HepG2 (cell line): ENCODE measurements at regions not wholly inside any gene's neighbourhood (a gene's known extent, or its start where the extent isn't known, plus 50 kb on each side); places are given as distances from the start of the nearest gene placed in this dataset.

Source experiments
- BRCA1 ChIP-seq: sonication (generic); formaldehyde crosslinking; IDR thresholded peaks from 2 replicates; pipeline ENCODE4 v1.4.0; 2020; ENCODE audit warnings: missing genetic modification reagents
- CBFB ChIP-seq: sonication (generic); formaldehyde crosslinking; IDR thresholded peaks from 2 replicates; pipeline ENCODE4 v1.4.0; 2020; ENCODE audit warnings: missing genetic modification reagents
- MIER3 ChIP-seq: IDR thresholded peaks from 2 replicates; pipeline ENCODE4 v1.6.1; 2016; ENCODE audit warnings: missing compliant biosample characterization, borderline replicate concordance
- MYC ChIP-seq: sonication (generic); formaldehyde crosslinking; IDR thresholded peaks from 2 replicates; pipeline ENCODE4 v1.9.0; 2021; ENCODE audit warnings: missing genetic modification reagents, borderline replicate concordance
- NFKB2 ChIP-seq: sonication (generic); formaldehyde crosslinking; IDR thresholded peaks from 2 replicates; pipeline ENCODE4 v1.4.0; 2020; ENCODE audit warnings: missing genetic modification reagents, borderline replicate concordance
- SATB2 ChIP-seq: sonication (generic); formaldehyde crosslinking; IDR thresholded peaks from 2 replicates; pipeline ENCODE4 v1.5.0; 2020; ENCODE audit warnings: missing genetic modification reagents
- ZNF510 ChIP-seq: sonication (generic); formaldehyde crosslinking; IDR thresholded peaks from 2 replicates; pipeline ENCODE4 v1.4.0; 2020; ENCODE audit warnings: low read depth, mild to moderate bottlenecking, missing genetic modification reagents
- ZNF546 ChIP-seq: sonication (generic); formaldehyde crosslinking; conservative IDR thresholded peaks from 2 replicates; pipeline ENCODE4 v1.8.1; 2023; ENCODE audit warnings: mild to moderate bottlenecking, missing genetic modification reagents
- TF ChIP-seq, protein P1 (sequence below): sonication (generic); formaldehyde crosslinking; IDR thresholded peaks from 2 replicates; pipeline ENCODE4 v1.8.0; 2022; ENCODE audit warnings: missing genetic modification reagents, low read depth, mild to moderate bottlenecking, borderline replicate concordance
- TF ChIP-seq, protein P2 (sequence below): sonication (generic); formaldehyde crosslinking; IDR thresholded peaks from 2 replicates; pipeline ENCODE4 v1.5.1; 2020; ENCODE audit warnings: missing genetic modification reagents, mild to moderate bottlenecking, borderline replicate concordance
- TF ChIP-seq, protein P3 (sequence below): sonication (generic); formaldehyde crosslinking; IDR thresholded peaks from 2 replicates; pipeline ENCODE4 v1.4.0; 2020; ENCODE audit warnings: missing genetic modification reagents
- TF ChIP-seq, protein P4 (sequence below): sonication (generic); formaldehyde crosslinking; IDR thresholded peaks from 2 replicates; pipeline ENCODE4 v1.4.0; 2020; ENCODE audit warnings: missing genetic modification reagents, borderline replicate concordance
- TF ChIP-seq, protein P5 (sequence below): sonication (generic); formaldehyde crosslinking; IDR thresholded peaks from 2 replicates; pipeline ENCODE4 v1.4.0; 2020; ENCODE audit warnings: mild to moderate bottlenecking, missing genetic modification reagents
- TF ChIP-seq, protein P6 (sequence below): sonication (generic); formaldehyde crosslinking; IDR thresholded peaks from 2 replicates; pipeline ENCODE4 v1.4.0; 2020; ENCODE audit warnings: missing genetic modification reagents
- TF ChIP-seq, protein P7 (sequence below): sonication (generic); formaldehyde crosslinking; IDR thresholded peaks from 2 replicates; pipeline ENCODE4 v1.8.1; 2022; ENCODE audit warnings: mild to moderate bottlenecking, missing genetic modification reagents

DNA sequence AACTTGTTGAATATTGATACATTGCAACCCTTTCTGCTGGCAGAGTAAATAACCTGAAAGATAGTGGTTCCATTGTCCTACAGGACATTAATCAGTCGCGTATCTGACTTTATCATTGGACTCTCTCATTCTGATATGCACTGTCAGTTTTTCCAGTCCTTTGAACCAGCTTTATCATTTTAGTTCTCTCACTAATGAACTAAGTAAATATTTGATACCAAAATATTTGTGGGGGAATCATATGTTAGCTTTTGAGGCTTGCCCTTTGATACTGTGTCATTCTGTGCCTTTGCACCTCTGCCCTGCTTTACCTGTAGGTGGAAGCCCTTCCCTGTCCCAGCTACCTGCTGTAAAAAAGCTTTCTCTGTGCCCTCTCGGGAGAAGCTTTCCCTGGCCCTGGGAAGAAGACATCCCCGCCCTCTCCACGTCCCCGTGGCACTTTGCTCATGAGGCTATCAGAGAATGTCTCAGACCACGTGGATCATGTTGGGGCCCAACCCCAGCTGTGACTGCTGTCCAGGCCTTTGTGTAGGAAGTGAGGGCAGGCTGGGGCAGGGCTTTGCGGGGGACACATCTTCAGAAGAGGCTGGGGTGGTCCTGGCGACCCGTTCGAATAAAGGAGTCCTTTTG is 117.8 kb upstream of the NXT1 start (continued):
- TF ChIP-seq, protein P1, sequence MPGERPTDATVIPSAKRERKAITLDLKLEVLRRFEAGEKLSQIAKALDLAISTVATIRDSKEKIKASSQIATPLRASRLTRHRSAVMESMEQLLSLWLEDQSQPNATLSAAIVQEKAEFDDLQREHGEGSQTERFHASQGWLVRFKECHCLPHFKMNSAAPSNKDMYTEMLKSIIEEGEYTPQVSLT (CRISPR knock-in tag) = no peak
- TF ChIP-seq, protein P2, sequence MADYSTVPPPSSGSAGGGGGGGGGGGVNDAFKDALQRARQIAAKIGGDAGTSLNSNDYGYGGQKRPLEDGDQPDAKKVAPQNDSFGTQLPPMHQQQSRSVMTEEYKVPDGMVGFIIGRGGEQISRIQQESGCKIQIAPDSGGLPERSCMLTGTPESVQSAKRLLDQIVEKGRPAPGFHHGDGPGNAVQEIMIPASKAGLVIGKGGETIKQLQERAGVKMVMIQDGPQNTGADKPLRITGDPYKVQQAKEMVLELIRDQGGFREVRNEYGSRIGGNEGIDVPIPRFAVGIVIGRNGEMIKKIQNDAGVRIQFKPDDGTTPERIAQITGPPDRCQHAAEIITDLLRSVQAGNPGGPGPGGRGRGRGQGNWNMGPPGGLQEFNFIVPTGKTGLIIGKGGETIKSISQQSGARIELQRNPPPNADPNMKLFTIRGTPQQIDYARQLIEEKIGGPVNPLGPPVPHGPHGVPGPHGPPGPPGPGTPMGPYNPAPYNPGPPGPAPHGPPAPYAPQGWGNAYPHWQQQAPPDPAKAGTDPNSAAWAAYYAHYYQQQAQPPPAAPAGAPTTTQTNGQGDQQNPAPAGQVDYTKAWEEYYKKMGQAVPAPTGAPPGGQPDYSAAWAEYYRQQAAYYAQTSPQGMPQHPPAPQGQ = no peak
- peak; percentile 64 for TF ChIP-seq MYC
- TF ChIP-seq, protein P3, sequence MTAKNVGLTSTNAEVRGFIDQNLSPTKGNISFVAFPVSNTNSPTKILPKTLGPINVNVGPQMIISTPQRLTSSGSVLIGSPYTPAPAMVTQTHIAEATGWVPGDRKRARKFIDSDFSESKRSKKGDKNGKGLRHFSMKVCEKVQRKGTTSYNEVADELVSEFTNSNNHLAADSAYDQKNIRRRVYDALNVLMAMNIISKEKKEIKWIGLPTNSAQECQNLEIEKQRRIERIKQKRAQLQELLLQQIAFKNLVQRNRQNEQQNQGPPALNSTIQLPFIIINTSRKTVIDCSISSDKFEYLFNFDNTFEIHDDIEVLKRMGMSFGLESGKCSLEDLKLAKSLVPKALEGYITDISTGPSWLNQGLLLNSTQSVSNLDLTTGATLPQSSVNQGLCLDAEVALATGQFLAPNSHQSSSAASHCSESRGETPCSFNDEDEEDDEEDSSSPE = no peak
- no peak for TF ChIP-seq MIER3 (CRISPR knock-in tag)
- TF ChIP-seq CBFB (CRISPR knock-in tag) = no peak
- TF ChIP-seq, protein P4, sequence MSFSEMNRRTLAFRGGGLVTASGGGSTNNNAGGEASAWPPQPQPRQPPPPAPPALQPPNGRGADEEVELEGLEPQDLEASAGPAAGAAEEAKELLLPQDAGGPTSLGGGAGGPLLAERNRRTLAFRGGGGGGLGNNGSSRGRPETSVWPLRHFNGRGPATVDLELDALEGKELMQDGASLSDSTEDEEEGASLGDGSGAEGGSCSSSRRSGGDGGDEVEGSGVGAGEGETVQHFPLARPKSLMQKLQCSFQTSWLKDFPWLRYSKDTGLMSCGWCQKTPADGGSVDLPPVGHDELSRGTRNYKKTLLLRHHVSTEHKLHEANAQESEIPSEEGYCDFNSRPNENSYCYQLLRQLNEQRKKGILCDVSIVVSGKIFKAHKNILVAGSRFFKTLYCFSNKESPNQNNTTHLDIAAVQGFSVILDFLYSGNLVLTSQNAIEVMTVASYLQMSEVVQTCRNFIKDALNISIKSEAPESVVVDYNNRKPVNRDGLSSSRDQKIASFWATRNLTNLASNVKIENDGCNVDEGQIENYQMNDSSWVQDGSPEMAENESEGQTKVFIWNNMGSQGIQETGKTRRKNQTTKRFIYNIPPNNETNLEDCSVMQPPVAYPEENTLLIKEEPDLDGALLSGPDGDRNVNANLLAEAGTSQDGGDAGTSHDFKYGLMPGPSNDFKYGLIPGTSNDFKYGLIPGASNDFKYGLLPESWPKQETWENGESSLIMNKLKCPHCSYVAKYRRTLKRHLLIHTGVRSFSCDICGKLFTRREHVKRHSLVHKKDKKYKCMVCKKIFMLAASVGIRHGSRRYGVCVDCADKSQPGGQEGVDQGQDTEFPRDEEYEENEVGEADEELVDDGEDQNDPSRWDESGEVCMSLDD = no peak
- TF ChIP-seq, protein P5, sequence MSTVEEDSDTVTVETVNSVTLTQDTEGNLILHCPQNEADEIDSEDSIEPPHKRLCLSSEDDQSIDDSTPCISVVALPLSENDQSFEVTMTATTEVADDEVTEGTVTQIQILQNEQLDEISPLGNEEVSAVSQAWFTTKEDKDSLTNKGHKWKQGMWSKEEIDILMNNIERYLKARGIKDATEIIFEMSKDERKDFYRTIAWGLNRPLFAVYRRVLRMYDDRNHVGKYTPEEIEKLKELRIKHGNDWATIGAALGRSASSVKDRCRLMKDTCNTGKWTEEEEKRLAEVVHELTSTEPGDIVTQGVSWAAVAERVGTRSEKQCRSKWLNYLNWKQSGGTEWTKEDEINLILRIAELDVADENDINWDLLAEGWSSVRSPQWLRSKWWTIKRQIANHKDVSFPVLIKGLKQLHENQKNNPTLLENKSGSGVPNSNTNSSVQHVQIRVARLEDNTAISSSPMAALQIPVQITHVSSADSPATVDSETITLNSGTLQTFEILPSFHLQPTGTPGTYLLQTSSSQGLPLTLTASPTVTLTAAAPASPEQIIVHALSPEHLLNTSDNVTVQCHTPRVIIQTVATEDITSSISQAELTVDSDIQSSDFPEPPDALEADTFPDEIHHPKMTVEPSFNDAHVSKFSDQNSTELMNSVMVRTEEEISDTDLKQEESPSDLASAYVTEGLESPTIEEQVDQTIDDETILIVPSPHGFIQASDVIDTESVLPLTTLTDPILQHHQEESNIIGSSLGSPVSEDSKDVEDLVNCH (CRISPR knock-in tag) = no peak
- TF ChIP-seq SATB2 (CRISPR knock-in tag) = no peak
- TF ChIP-seq ZNF510 (CRISPR knock-in tag) = no peak
- TF ChIP-seq, protein P6, sequence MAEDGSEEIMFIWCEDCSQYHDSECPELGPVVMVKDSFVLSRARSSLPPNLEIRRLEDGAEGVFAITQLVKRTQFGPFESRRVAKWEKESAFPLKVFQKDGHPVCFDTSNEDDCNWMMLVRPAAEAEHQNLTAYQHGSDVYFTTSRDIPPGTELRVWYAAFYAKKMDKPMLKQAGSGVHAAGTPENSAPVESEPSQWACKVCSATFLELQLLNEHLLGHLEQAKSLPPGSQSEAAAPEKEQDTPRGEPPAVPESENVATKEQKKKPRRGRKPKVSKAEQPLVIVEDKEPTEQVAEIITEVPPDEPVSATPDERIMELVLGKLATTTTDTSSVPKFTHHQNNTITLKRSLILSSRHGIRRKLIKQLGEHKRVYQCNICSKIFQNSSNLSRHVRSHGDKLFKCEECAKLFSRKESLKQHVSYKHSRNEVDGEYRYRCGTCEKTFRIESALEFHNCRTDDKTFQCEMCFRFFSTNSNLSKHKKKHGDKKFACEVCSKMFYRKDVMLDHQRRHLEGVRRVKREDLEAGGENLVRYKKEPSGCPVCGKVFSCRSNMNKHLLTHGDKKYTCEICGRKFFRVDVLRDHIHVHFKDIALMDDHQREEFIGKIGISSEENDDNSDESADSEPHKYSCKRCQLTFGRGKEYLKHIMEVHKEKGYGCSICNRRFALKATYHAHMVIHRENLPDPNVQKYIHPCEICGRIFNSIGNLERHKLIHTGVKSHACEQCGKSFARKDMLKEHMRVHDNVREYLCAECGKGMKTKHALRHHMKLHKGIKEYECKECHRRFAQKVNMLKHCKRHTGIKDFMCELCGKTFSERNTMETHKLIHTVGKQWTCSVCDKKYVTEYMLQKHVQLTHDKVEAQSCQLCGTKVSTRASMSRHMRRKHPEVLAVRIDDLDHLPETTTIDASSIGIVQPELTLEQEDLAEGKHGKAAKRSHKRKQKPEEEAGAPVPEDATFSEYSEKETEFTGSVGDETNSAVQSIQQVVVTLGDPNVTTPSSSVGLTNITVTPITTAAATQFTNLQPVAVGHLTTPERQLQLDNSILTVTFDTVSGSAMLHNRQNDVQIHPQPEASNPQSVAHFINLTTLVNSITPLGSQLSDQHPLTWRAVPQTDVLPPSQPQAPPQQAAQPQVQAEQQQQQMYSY (CRISPR knock-in tag) = no peak
- peak; percentile 50; the same call in 1 of the 2 replicates for TF ChIP-seq NFKB2
- TF ChIP-seq, protein P7, sequence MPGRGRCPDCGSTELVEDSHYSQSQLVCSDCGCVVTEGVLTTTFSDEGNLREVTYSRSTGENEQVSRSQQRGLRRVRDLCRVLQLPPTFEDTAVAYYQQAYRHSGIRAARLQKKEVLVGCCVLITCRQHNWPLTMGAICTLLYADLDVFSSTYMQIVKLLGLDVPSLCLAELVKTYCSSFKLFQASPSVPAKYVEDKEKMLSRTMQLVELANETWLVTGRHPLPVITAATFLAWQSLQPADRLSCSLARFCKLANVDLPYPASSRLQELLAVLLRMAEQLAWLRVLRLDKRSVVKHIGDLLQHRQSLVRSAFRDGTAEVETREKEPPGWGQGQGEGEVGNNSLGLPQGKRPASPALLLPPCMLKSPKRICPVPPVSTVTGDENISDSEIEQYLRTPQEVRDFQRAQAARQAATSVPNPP (CRISPR knock-in tag) = no peak
- no peak for TF ChIP-seq ZNF546 (CRISPR knock-in tag)
- no peak for TF ChIP-seq BRCA1
